HCT116 (cell line): ENCODE measurements at regions not wholly inside any gene's neighbourhood (a gene's known extent, or its start where the extent isn't known, plus 50 kb on each side); places are given as distances from the start of the nearest gene placed in this dataset.

Experiments used
- ATAC-seq: fragments of 200-7000 bp; cut with Tn5 transposase; 2 replicates; pipeline ENCODE4 v1.9.1; 2020; ENCODE audit warnings: mild to moderate bottlenecking, moderate library complexity
- BruUV-seq: library from RNA; stranded (reverse); fragments of 400-500 nt; replicated peaks from 2 replicates; lab custom pipeline; 2021; lab: Mats Ljungman, UMichigan
- CTCF ChIA-PET: fragments of 300-600 bp; sonication (Branson Sonifier 250); formaldehyde crosslinking; loops from one replicate; lab custom pipeline; 2021; ENCODE audit warnings: antibody characterized with exemption; lab: Charles Lee
- POLR2A ChIA-PET: fragments of 300-600, 350-600 bp; sonication (Branson Sonifier 250); formaldehyde crosslinking; loops from one replicate; lab custom pipeline; 2021; ENCODE audit warnings: antibody characterized with exemption; lab: Charles Lee
- RAD21 ChIA-PET, 2 experiments: fragments of 300-600 bp; sonication (Branson Sonifier 250); formaldehyde crosslinking; loops; one replicate each; lab custom pipeline; 2023; ENCODE audit warnings: low total read pairs in 2 of 2; ENCODE audit not compliant: uncharacterized antibody in 2 of 2, unreplicated experiment in 2 of 2, low non-redundant PET in 1 of 2; lab: Charles Lee
- DNase-seq: peaks from one replicate; pipeline ENCODE4 v3.0.0-alpha.2; 2010; ENCODE audit warnings: low read depth, low spot score
- H2AFZ ChIP-seq: fragments of 200-600 bp; shearing (Covaris generic), sonication (generic); 2 replicates; pipeline ENCODE4 v1.6.1; 2017; ENCODE audit warnings: low read depth, mixed run types, mixed read lengths, antibody characterized with exemption, low read length; ENCODE audit not compliant: poor library complexity, severe bottlenecking
- H3K27ac ChIP-seq: 2 replicates; pipeline ENCODE4 v1.5.1; 2012; ENCODE audit warnings: low read depth, low read length
- H3K27me3 ChIP-seq: fragments of 200-600 bp; sonication (generic); 2 replicates; pipeline ENCODE4 v1.6.1; 2016; ENCODE audit warnings: mixed run types, low read length, mixed read lengths; ENCODE audit not compliant: insufficient read depth
- H3K36me3 ChIP-seq, 2 experiments: fragments of 200-500 bp in 1 of 2; fragments of 200-600 bp in 1 of 2; sonication (Bioruptor generic) in 1 of 2; sonication (generic) in 1 of 2; 2 replicates each; pipeline versions ENCODE4 v1.5.1 to v1.6.1; 2014 to 2016; ENCODE audit warnings: low read length in 2 of 2, inconsistent platforms in 1 of 2, mixed read lengths in 1 of 2, mixed run types in 1 of 2; ENCODE audit not compliant: insufficient read depth in 2 of 2, control insufficient read depth in 1 of 2
- H3K4me1 ChIP-seq, 2 experiments: fragments of 200-600 bp in 1 of 2; sonication (generic) in 1 of 2; 2 replicates each; pipeline versions ENCODE4 v1.5.1 to v1.6.1; 2012 to 2017; ENCODE audit warnings: low read length in 2 of 2, inconsistent platforms in 1 of 2, mild to moderate bottlenecking in 1 of 2, mixed read lengths in 1 of 2, mixed run types in 1 of 2, moderate library complexity in 1 of 2; ENCODE audit not compliant: insufficient read depth in 2 of 2, control insufficient read depth in 1 of 2
- H3K4me2 ChIP-seq: fragments of 200-600 bp; sonication (generic); 2 replicates; pipeline ENCODE4 v1.6.1; 2017; ENCODE audit warnings: mixed run types, low read length, mixed read lengths
- H3K4me3 ChIP-seq, 2 experiments: fragments of 200-600 bp in 1 of 2; sonication (generic) in 1 of 2; replicated peaks in 1 of 2; 2 replicates each; pipeline ENCODE4 v1.5.1; 2011 to 2016; ENCODE audit warnings: low read length in 2 of 2, control low read depth in 1 of 2, low read depth in 1 of 2, mild to moderate bottlenecking in 1 of 2, mixed read lengths in 1 of 2, mixed run types in 1 of 2
- H3K79me2 ChIP-seq: fragments of 200-600 bp; sonication (generic); 2 replicates; pipeline ENCODE4 v1.6.1; 2017; ENCODE audit warnings: mild to moderate bottlenecking, mixed run types, low read length, moderate library complexity, mixed read lengths; ENCODE audit not compliant: insufficient read depth
- H3K9ac ChIP-seq: fragments of 200-600 bp; sonication (generic); 2 replicates; pipeline ENCODE4 v1.6.1; 2016; ENCODE audit warnings: low read length, mixed read lengths
- H3K9me2 ChIP-seq: fragments of 200-600 bp; sonication (generic), shearing (Covaris generic); 2 replicates; pipeline ENCODE4 v1.6.1; 2017; ENCODE audit warnings: mixed run types, mild to moderate bottlenecking, moderate library complexity; ENCODE audit not compliant: insufficient read depth
- H3K9me3 ChIP-seq, 2 experiments: fragments of 200-500 bp in 1 of 2; fragments of 200-600 bp in 1 of 2; sonication (Bioruptor generic) in 1 of 2; sonication (generic) in 1 of 2; 2 replicates each; pipeline ENCODE4 v1.6.1; 2014 to 2017; ENCODE audit warnings: low read length in 2 of 2, mixed read lengths in 2 of 2, inconsistent platforms in 1 of 2, low read depth in 1 of 2, mild to moderate bottlenecking in 1 of 2, mixed run types in 1 of 2, moderate library complexity in 1 of 2; ENCODE audit not compliant: control insufficient read depth in 1 of 2, insufficient read depth in 1 of 2
- H4K20me1 ChIP-seq: fragments of 200-600 bp; sonication (generic), shearing (Covaris generic); 2 replicates; pipeline ENCODE4 v1.6.1; 2017; ENCODE audit warnings: mixed run types, mild to moderate bottlenecking, moderate library complexity; ENCODE audit not compliant: insufficient read depth
- CEBPB ChIP-seq: IDR thresholded peaks from 2 replicates; pipeline ENCODE4 v1.6.1; 2012; ENCODE audit warnings: low read depth
- EZH2 ChIP-seq: fragments of 200-600 bp; sonication (generic); IDR thresholded peaks from 2 replicates; pipeline ENCODE4 v1.6.1; 2017; ENCODE audit warnings: antibody characterized with exemption, mixed run types
- FOSL1 ChIP-seq: IDR thresholded peaks from 2 replicates; pipeline ENCODE4 v1.6.1; 2012; ENCODE audit warnings: low read depth
- POLR2A ChIP-seq: IDR thresholded peaks from 2 replicates; pipeline ENCODE4 v1.7.0; 2011; ENCODE audit warnings: borderline replicate concordance; ENCODE audit not compliant: insufficient read depth, insufficient read length; ENCODE audit errors: extremely low read depth
- POLR2AphosphoS5 ChIP-seq: IDR thresholded peaks from 2 replicates; pipeline ENCODE4 v1.6.1; 2011; ENCODE audit warnings: mild to moderate bottlenecking, low read depth, low read length, moderate library complexity
- RAD21 ChIP-seq: IDR thresholded peaks from 2 replicates; pipeline ENCODE4 v1.6.1; 2012; ENCODE audit warnings: low read depth, mild to moderate bottlenecking
- REST ChIP-seq: IDR thresholded peaks from 2 replicates; pipeline ENCODE4 v1.6.1; 2012; ENCODE audit warnings: low read depth
- TCF7L2 ChIP-seq: IDR thresholded peaks from 2 replicates; pipeline ENCODE4 v1.7.0; 2011; ENCODE audit warnings: borderline replicate concordance, inconsistent platforms; ENCODE audit not compliant: insufficient read depth, insufficient read length; ENCODE audit errors: extremely low read depth
- YY1 ChIP-seq: IDR thresholded peaks from 2 replicates; pipeline ENCODE4 v1.6.1; 2011; ENCODE audit warnings: low read length, low read depth, moderate library complexity, mild to moderate bottlenecking; ENCODE audit not compliant: insufficient replicate concordance; ENCODE audit errors: extremely low read depth
- ZBTB33 ChIP-seq: IDR thresholded peaks from 2 replicates; pipeline ENCODE4 v1.6.1; 2011; ENCODE audit warnings: mild to moderate bottlenecking, low read length, moderate library complexity; ENCODE audit not compliant: insufficient replicate concordance; ENCODE audit errors: extremely low read depth
- ZNF274 ChIP-seq: fragments of 200-500 bp; sonication (Bioruptor generic); IDR thresholded peaks from 2 replicates; pipeline ENCODE4 v1.6.1; 2014; ENCODE audit warnings: mild to moderate bottlenecking, low read depth, low read length, inconsistent platforms
- intact Hi-C: fragments of 100-400 bp; cut with micrococcal nuclease; formaldehyde crosslinking; loops from 2 replicates; pipeline ENCODE4 v1.10.0; 2022
- TF ChIP-seq, protein P1 (sequence below): IDR thresholded peaks from 2 replicates; pipeline ENCODE4 v1.6.1; 2012

DNA sequence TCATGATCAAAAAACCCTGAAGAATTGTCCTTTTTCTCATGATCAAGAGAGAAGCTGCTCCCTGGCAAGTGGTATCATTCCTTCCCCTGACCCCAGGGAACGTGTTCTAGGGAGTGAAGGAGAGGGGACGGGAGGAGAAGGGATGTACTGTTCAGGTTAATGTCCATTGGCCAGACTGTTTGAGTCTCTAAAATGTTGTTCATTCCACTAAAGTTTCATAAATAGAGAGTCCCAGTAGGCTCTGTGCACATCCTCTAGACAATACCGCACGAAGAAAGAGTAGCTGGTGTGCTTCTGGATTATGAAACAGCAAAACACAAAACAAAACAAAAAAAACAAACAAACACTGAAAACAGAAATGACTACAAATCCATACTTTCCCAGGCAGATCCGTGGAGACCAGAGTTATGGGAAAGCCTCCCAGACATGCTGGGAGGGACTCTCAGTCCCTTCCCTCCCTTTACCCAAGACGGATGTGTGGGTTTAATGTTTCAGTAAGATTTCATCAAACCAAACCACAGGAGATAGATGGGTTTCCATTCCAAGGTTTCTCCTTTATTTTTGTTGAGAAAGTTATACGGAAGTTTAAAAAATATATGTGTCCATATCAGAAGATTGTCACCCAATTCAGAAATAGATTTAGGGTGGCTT, 66.5 kb upstream of the TNS3 start:
- Histone ChIP-seq H3K4me2 (no peak overlapping the region), H3K79me2 (no peaks in the 10 kb centered on the region), H3K36me3 (no peaks in the 10 kb centered on the region), H3K27me3 (no peaks in the 10 kb centered on the region), H3K9ac (no peak overlapping the region), H3K9me2 (no peaks in the 10 kb centered on the region), H3K4me1 (no peaks in the 10 kb centered on the region; a peak in 1 of 4 replicates), H3K27ac (no peak overlapping the region), H4K20me1 (no peaks in the 10 kb centered on the region), H3K4me3 (no peak overlapping the region), H3K9me3 (no peaks in the 10 kb centered on the region), H2AFZ (no peak overlapping the region)
- intact Hi-C loops: no loop called here
- RAD21 ChIA-PET: no interaction called here
- CTCF ChIA-PET: no interaction called here
- no peak for DNase-seq
- no peak for ATAC-seq
- POLR2A ChIA-PET: no interaction called here
- TF ChIP-seq ZNF274: no peak
- no peak for TF ChIP-seq YY1
- no peak for TF ChIP-seq POLR2A
- no TSS peak for BruUV-seq

DNA sequence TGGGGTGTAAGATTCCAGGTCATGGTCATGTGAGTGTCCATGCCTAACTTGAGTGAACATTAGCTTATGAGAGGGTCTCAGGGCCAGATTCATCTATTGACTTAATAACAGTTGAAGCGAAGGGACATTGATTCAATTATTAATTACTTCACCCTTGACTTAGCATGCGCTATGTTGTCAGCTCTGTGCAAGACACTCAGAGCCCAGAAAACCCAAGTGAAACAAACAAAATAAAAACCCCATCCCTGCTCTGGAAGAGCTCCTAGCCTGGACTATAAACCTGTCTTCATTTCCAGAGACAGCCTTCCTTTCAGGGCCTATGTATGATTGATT, 66.0 kb upstream of the TNS3 start:
- Histone ChIP-seq H4K20me1 (no peaks in the 10 kb centered on the region), H3K9ac (no peak overlapping the region), H2AFZ (no peak overlapping the region), H3K79me2 (no peaks in the 10 kb centered on the region), H3K4me3 (no peak overlapping the region), H3K9me3 (no peaks in the 10 kb centered on the region), H3K9me2 (no peaks in the 10 kb centered on the region), H3K27me3 (no peaks in the 10 kb centered on the region), H3K36me3 (no peaks in the 10 kb centered on the region), H3K4me2 (no peak overlapping the region), H3K27ac (no peak overlapping the region), H3K4me1 (no peaks in the 10 kb centered on the region; a peak in 1 of 4 replicates)
- ChIA-PET RAD21 (no interaction called here), POLR2A (no interaction called here), CTCF (no interaction called here)
- DNase-seq (no peak), ATAC-seq (no peak)
- no TSS peak for BruUV-seq
- intact Hi-C loops: no loop called here
- no peak for TF ChIP-seq CEBPB
- TF ChIP-seq RAD21: no peak
- TF ChIP-seq EZH2: no peak
- no peak for TF ChIP-seq ZBTB33
- no peak for TF ChIP-seq POLR2AphosphoS5
- TF ChIP-seq TCF7L2: no peak
- TF ChIP-seq FOSL1: no peak
- TF ChIP-seq REST: no peak
- TF ChIP-seq, protein P1, sequence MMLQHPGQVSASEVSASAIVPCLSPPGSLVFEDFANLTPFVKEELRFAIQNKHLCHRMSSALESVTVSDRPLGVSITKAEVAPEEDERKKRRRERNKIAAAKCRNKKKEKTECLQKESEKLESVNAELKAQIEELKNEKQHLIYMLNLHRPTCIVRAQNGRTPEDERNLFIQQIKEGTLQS: no peak
- TF ChIP-seq POLR2A: no peak
